ENCODE measurements at regions not wholly inside any gene's neighbourhood (a gene's known extent, or its start where the extent isn't known, plus 50 kb on each side); places are given as distances from the start of the nearest gene placed in this dataset.
"Not testable (repeated sequence)": the region's sequence is repeated elsewhere in the genome, so short reads cannot be mapped to it uniquely, and the experiment has no call there.

DNA sequence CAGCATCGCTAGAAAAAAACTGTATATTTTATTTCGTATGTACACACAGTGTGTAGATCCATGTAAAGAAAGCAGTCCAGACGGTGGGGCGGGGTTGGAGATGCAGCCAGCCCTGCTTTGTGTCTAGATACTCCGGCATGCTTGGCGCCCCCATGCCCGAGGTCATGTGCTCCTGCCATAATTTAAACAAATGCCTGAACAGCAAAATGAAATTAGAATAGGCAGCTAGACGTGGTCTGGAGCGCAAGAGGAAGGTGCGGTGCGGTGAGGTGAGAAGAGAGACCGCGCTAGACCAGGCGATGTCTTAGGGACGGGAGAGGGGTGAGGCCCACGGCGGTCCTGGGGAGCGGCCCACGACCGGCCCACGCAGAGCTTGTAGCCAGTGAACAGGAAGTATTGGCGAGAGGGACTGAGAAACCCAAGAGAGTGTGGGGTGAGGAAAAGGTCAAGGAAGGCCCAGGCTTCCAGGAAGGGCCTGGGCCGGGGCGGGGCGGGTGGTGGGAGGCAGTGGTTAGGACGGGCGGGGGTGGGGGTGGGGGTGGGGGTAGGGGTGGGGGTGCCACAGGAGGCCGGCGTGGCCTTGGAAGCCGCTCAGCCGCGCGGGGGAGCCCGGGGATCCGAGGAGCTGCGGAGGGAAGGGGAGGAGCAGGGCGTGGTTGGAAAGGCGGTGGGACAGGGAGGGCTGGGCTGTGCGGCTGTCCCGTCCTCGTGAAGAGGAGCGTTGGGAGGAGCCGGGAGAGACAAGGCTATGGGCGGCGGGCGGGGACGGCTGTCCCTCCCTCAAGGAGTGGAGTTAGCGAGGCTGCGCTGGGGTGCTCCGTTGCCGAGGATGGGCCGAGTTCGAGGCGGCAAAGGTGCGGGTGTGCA is 254.7 kb upstream of the SGCG start:
- peak in 1 of 2 donors; percentile 31 for DNase-seq (ENCODE audit: low read depth in 2 of 2)
- H3K4me3 ChIP-seq (replicated peaks in 1 of 2; ENCODE audit: low read depth in 2 of 2, low read length in 2 of 2), result peak overlapping the region in 1 of 2 donors; percentile 17
- TF ChIP-seq, protein P1, sequence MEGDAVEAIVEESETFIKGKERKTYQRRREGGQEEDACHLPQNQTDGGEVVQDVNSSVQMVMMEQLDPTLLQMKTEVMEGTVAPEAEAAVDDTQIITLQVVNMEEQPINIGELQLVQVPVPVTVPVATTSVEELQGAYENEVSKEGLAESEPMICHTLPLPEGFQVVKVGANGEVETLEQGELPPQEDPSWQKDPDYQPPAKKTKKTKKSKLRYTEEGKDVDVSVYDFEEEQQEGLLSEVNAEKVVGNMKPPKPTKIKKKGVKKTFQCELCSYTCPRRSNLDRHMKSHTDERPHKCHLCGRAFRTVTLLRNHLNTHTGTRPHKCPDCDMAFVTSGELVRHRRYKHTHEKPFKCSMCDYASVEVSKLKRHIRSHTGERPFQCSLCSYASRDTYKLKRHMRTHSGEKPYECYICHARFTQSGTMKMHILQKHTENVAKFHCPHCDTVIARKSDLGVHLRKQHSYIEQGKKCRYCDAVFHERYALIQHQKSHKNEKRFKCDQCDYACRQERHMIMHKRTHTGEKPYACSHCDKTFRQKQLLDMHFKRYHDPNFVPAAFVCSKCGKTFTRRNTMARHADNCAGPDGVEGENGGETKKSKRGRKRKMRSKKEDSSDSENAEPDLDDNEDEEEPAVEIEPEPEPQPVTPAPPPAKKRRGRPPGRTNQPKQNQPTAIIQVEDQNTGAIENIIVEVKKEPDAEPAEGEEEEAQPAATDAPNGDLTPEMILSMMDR (IDR thresholded peaks at IDR 0.05; ENCODE audit: low read depth, low read length), result no peak

DNA sequence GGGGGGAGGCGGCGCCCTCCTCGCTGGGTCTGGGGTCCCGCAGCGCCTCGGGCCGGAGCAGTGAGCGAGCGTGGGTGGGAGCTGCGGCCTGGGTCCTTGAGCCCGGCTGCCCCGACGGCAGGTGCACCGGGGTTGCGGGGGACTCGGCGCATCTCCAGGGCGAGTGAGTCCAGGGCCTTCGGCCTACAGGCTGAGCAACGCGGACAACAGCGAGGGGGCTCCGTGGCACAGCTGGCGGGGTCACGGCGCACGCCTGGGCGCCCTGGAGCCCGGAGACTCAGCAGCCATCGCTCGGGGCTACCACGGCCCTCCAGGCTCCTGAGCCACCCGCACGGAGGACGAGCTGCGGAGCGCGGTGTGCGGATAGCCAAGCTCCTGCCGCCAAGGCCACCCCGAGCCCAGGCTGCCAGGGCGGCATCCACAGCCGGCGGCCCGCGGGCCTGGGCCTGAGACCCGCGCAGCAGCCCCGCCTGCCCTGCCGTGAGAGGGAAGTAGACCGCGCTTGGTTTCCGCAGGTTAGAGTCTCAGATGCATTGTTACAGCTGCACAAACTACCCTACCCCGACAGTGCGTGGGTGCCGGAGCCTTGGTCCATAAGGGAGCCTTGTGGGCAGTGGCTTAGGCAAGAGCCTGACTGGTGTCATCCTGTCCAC is 253.9 kb upstream of the SGCG start:
- no peak for DNase-seq (ENCODE audit: low read depth in 2 of 2)
- TF ChIP-seq, protein P1 (IDR thresholded peaks at IDR 0.05; ENCODE audit: low read depth, low read length), result no peak
- no peak overlapping the region for H3K4me3 ChIP-seq (replicated peaks in 1 of 2; ENCODE audit: low read depth in 2 of 2, low read length in 2 of 2)

DNA sequence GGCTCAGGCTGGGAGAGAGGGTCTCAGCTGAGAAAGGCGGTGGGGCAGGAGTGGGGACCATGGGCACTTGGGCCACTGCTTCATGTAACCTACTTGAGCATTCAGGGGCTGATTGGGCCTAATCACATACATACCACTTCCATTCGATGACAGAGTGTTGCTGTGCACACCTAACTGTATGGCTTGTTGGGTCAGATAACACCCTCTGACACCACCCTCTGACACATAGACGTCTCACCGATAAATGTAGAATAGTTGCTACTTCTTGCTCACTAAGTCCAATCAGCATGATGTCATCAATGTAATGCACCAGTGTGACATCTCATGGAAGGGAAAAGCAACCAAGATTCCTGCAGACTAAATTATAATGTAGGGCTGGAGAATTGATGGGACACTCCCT is 252.9 kb upstream of the SGCG start:
- not testable (repeated sequence) for DNase-seq (ENCODE audit: low read depth in 2 of 2); H3K4me3 ChIP-seq (replicated peaks in 1 of 2; ENCODE audit: low read depth in 2 of 2, low read length in 2 of 2)

DNA sequence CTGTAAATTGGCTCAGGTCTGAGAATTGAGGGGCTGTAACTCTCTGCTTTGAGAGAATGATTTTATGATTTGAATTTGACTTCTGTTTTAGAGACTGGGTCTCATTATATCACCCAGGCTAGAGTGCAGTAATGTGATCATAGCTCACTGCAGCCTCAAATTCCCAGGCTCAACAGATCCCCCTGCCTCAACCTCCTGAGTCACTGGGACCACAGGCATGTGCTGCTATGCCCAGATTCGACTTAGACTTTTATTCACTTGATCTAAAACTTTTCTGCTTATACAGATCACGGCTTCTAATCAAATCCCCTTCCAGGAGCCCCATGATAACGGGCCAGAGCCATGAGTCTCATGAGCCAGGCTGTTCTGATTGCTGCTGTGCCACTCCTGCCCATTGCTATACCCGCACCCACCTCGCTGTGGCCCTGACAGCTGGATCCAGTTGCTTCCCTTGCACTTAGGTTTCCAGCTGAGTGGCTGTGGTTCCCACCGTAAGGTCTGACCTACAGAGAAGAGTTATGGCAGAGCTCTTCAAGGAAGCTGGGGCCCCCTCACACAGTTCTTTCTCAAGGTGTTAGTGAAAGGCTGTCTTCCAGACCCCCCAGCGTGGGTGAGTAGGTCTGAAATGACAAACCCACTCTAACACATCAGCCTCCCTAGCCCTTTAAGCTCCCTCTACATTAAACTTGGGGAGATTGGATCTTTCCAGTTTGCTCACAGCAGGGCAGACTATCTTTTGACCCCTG is 251.2 kb upstream of the SGCG start:
- TF ChIP-seq, protein P1 (IDR thresholded peaks at IDR 0.05; ENCODE audit: low read depth, low read length), result no peak
- H3K4me3 ChIP-seq (replicated peaks in 1 of 2; ENCODE audit: low read depth in 2 of 2, low read length in 2 of 2), result no peak overlapping the region
- DNase-seq (ENCODE audit: low read depth in 2 of 2), result no peak

DNA sequence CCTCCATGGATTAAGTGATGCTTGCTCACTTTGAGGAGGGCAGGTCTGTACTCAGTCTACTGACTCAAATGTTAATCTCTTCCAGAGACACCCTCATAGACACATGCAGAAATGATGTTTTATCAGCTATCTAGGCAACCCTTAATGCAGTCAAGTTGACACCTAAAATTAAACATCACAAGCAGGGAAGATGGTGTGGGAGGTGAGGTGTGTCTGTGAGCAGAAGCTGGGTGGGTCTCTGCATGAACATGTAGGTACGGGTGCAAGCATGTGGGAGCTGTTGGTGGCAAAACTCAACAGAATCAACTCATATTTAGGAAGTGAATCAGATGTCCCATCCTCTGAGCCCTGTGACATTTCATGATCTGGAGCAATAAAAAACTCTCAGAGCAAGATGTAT is 249.2 kb upstream of the SGCG start:
- no peak for DNase-seq (ENCODE audit: low read depth in 2 of 2)
- H3K4me3 ChIP-seq (replicated peaks in 1 of 2; ENCODE audit: low read depth in 2 of 2, low read length in 2 of 2), result no peak overlapping the region
- TF ChIP-seq, protein P1 (IDR thresholded peaks at IDR 0.05; ENCODE audit: low read depth, low read length), result no peak

DNA sequence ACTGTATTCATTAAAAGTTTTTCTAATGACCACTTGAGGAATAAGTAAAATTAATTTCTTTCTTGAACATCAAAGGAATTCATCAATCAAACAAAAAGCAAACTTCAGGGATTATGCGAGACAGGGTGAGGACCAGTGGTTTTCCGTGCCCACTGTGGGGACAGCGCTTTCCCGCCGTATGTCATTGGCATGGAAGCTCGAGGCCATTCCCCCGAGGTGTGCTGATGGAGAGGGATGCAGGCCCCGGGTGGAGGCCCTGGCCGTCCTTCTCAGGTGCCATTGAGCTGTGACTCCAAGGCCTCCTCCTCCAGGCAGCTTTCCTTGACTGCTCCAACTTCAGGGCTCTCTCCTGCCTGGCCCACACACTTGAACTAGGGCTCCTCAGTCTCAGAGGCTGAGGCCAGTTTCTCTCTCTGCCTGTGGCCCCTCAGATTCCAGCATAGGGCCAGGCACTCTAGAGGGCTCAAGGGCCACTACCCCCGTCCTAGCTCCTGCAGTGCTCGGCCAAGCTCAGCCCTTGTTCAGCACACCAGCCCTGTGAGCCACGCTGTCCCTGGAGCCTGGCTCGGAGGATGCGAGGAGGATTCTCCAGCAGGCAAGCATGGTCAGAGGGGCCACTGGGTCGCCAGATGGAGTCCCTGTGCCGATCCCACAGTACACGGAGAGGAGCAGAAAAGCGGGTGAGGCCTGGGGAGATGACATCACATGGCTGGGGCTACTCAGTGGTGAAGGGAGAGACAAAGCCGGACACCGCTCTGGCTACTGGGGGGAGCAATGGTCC is 248.0 kb upstream of the SGCG start:
- not testable (repeated sequence) for H3K4me3 ChIP-seq (replicated peaks in 1 of 2; ENCODE audit: low read depth in 2 of 2, low read length in 2 of 2); DNase-seq (ENCODE audit: low read depth in 2 of 2)

DNA sequence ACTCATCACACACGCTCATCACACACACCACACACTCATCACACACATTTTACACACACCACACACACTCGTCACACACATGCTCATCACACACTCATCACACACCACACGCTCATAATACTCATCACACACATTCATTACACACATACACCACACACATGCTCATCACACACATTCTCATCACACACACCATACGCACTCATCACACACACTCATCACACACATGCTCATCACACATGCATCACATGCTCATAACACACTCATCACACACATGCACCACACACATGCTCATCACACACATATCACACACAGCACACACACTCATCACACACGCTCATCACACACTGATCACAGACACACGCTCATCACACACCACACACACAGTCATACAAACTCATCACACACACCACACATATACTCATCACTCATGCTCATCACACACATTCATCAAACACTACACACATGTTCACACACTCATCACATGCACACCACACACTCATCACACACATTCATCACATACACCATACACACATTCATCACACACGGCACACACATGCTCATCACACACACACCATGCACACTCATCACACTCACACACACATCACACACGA is 247.1 kb upstream of the SGCG start:
- H3K4me3 ChIP-seq (replicated peaks in 1 of 2; ENCODE audit: low read depth in 2 of 2, low read length in 2 of 2), result no peak overlapping the region
- TF ChIP-seq, protein P1 (IDR thresholded peaks at IDR 0.05; ENCODE audit: low read depth, low read length), result no peak
- no peak for DNase-seq (ENCODE audit: low read depth in 2 of 2)
